ENCODE measurements at regions not wholly inside any gene's neighbourhood (a gene's known extent, or its start where the extent isn't known, plus 50 kb on each side); places are given as distances from the start of the nearest gene placed in this dataset.

DNA sequence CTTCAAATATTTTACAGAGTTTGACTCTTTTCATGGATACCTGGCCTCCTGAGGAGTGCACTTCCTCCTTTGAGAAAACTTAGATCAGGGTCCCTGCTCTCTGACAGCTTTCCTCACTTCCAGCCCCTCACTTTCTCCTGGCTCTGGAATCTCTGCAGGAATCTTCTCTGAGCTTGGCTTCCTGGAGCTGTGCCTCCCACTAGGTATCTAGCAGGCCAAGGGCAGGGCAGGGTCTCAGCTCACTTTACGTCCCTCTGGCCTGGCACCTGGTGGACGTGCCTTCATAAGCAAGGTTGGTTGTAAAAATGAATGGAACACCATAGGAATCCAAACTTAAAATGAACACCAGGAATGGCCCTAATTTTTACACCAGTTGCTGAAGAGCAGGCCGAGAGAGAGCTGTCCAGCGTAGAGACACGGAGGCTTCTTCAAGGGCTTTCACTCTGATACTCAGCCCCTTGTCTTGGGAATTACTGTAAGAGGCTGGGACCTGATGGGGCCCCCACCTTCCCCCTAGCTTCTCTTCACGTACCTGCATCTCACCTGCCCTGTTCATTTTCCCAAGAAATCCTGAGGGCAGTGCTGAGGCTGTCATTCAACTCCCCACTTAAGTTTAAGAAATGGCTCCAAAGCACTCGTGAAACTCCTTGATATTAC is 426.9 kb upstream of the ID2 start:
- 96 to 97% methylated on average over 2 to 6 of the region's 7 CpGs for WGBS, 2 donors
- Histone ChIP-seq H3K27me3 (no peaks in the 10 kb centered on the region), H3K9me3 (peaks cover 0 to 4% (median 0%) of the 10 kb centered on the region in 3 donors), H3K27ac (no peak overlapping the region), H3K4me1 (no peaks in the 10 kb centered on the region), H3K36me3 (no peaks in the 10 kb centered on the region), H3K4me3 (no peak overlapping the region)
- no peak for DNase-seq
- intact Hi-C loops (cut with DNase I): no loop called here
- TF ChIP-seq POLR2A (IDR thresholded peaks at IDR 0.05): no peak
- TF ChIP-seq, protein P1, sequence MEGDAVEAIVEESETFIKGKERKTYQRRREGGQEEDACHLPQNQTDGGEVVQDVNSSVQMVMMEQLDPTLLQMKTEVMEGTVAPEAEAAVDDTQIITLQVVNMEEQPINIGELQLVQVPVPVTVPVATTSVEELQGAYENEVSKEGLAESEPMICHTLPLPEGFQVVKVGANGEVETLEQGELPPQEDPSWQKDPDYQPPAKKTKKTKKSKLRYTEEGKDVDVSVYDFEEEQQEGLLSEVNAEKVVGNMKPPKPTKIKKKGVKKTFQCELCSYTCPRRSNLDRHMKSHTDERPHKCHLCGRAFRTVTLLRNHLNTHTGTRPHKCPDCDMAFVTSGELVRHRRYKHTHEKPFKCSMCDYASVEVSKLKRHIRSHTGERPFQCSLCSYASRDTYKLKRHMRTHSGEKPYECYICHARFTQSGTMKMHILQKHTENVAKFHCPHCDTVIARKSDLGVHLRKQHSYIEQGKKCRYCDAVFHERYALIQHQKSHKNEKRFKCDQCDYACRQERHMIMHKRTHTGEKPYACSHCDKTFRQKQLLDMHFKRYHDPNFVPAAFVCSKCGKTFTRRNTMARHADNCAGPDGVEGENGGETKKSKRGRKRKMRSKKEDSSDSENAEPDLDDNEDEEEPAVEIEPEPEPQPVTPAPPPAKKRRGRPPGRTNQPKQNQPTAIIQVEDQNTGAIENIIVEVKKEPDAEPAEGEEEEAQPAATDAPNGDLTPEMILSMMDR (IDR thresholded peaks at IDR 0.05): no peak

DNA sequence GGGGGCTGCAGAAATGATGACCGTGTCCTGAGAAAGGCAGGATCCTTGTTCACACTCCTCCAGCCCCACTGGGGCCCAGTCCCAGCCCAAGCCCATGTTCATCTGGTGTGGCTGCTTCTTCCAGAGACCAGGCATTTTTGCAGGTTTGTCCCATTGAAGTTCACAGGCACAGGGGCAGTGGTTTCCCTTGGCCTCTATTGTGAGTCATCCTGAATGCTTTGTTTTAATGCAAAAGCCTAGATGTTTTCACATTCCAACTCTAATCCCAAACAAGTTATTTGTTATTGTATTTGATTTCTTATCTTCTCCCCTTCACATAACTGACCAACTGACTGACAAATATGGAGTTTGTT is 426.4 kb upstream of the ID2 start:
- WGBS, 2 donors: 82 to 100% methylated on average over 1 of the region's 1 CpG
- Histone ChIP-seq H3K4me3 (no peak overlapping the region), H3K27ac (no peak overlapping the region), H3K4me1 (no peaks in the 10 kb centered on the region), H3K9me3 (peaks cover 0 to 4% (median 0%) of the 10 kb centered on the region in 3 donors), H3K27me3 (no peaks in the 10 kb centered on the region), H3K36me3 (no peaks in the 10 kb centered on the region)
- DNase-seq: no peak
- no peak for TF ChIP-seq POLR2A (IDR thresholded peaks at IDR 0.05)
- TF ChIP-seq, protein P1 (IDR thresholded peaks at IDR 0.05): no peak
- intact Hi-C loops (cut with DNase I): no loop called here

DNA sequence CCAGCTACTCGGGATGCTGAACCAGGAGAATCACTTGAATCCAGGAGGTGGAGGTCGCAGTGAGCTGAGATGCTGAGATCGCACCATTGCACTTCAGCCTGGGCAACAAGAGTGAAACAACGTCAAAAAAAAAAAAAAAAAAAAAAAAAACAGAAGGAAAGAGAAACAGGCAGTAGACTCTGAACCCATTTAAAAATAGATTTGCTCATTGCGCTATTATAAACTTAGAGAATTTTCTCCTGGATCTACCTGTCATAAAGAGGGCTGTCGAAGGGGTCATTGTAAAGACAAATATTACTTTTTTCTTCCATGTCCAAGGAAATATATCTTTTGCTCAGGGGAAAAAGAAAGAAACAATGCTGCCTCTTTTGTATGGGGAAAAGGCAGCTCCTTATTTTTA is 425.0 kb upstream of the ID2 start:
- Histone ChIP-seq H3K36me3 (no peaks in the 10 kb centered on the region), H3K9me3 (no peaks in the 10 kb centered on the region), H3K27ac (no peak overlapping the region), H3K4me3 (no peak overlapping the region), H3K27me3 (no peaks in the 10 kb centered on the region), H3K4me1 (no peaks in the 10 kb centered on the region)
- TF ChIP-seq, protein P1 (IDR thresholded peaks at IDR 0.05): no peak
- no peak for TF ChIP-seq POLR2A (IDR thresholded peaks at IDR 0.05)
- no peak for DNase-seq
- intact Hi-C loops (cut with DNase I): no loop called here
- 77% methylated on average over 3 to 6 of the region's 6 CpGs for WGBS, 2 donors

DNA sequence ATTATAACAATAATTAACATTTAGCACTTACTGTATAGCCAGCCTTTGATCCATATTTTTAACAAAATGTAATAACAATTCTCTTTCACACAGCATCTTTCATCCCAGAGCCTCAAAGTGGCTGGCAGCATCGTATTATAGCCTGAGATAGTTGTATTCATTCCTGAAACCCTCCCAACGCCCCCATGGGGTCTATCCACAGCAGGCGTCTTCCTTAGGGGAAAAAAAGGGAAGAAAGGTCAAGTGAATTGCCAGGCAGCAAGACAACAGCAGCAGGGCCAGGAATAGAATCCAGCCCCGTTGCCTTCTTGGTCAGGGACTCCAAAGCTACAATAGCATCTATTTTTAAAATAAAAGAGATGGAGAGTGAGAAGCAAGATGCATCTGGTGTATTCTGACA is 424.4 kb upstream of the ID2 start:
- Histone ChIP-seq H3K9me3 (no peaks in the 10 kb centered on the region), H3K27ac (no peak overlapping the region), H3K4me1 (no peaks in the 10 kb centered on the region), H3K36me3 (no peaks in the 10 kb centered on the region), H3K4me3 (no peak overlapping the region), H3K27me3 (no peaks in the 10 kb centered on the region)
- intact Hi-C loops (cut with DNase I): no loop called here
- TF ChIP-seq, protein P1 (IDR thresholded peaks at IDR 0.05): no peak
- no peak for TF ChIP-seq POLR2A (IDR thresholded peaks at IDR 0.05)
- 44 to 55% methylated on average over 4 of the region's 4 CpGs for WGBS, 2 donors
- no peak for DNase-seq

DNA sequence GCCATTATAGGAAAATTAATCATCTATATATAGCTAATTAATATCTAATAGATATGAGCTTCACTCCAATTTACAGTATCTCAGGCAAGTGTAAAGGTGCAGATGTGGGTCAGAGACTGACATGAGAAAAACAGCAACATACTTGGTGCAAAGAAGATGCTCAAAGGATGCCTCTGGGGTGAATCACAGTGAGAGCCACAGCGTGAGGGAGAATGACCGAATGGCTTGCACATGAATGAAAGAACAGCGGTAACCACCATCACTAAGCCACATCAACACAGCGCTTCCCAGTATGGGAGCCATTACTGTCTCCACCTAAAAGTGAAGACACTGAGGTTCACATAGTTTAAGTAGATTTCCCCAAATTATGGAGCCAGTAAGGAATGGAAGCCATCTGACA is 423.4 kb upstream of the ID2 start:
- no peak for TF ChIP-seq POLR2A (IDR thresholded peaks at IDR 0.05)
- TF ChIP-seq, protein P1 (IDR thresholded peaks at IDR 0.05): no peak
- H3K27ac ChIP-seq: no peak overlapping the region
- H3K9me3 ChIP-seq: no peaks in the 10 kb centered on the region
- DNase-seq: no peak
- no peaks in the 10 kb centered on the region for H3K27me3 ChIP-seq
- intact Hi-C loops (cut with DNase I): no loop called here
- 91 to 93% methylated on average over 4 of the region's 4 CpGs for WGBS, 2 donors
- H3K4me1 ChIP-seq: no peaks in the 10 kb centered on the region
- no peak overlapping the region for H3K4me3 ChIP-seq
- no peaks in the 10 kb centered on the region for H3K36me3 ChIP-seq
